Panc1 (cell line): ENCODE measurements at regions not wholly inside any gene's neighbourhood (a gene's known extent, or its start where the extent isn't known, plus 50 kb on each side); places are given as distances from the start of the nearest gene placed in this dataset.

Experiments
- ATAC-seq: fragments of 200-7000 bp; cut with Tn5 transposase; 2 replicates; pipeline ENCODE4 v1.9.1; 2020; ENCODE audit warnings: mild to moderate bottlenecking, moderate library complexity
- BruUV-seq: library from RNA; stranded (reverse); fragments of 400-500 nt; replicated peaks from 2 replicates; lab custom pipeline; 2021; lab: Mats Ljungman, UMichigan
- CTCF ChIA-PET: fragments of 300-600 bp; sonication (Branson Sonifier 250); formaldehyde crosslinking; loops from one replicate; lab custom pipeline; 2022; ENCODE audit warnings: antibody characterized with exemption; lab: Charles Lee
- POLR2A ChIA-PET: fragments of 300-600 bp; sonication (Branson Sonifier 250); formaldehyde crosslinking; loops from one replicate; lab custom pipeline; 2022; ENCODE audit warnings: antibody characterized with exemption; lab: Charles Lee
- DNase-seq: peaks from one replicate; pipeline ENCODE4 v3.0.0-alpha.2; 2010; ENCODE audit warnings: low read depth, low spot score
- H3K27ac ChIP-seq: 2 replicates; pipeline ENCODE4 v1.5.1; 2011; ENCODE audit warnings: mild to moderate bottlenecking, low read length, inconsistent platforms
- H3K27me3 ChIP-seq: fragments of 200-500 bp; sonication (Bioruptor generic); 2 replicates; pipeline ENCODE4 v1.6.0; 2014; ENCODE audit warnings: low read length, inconsistent platforms; ENCODE audit not compliant: control insufficient read depth, insufficient read depth
- H3K36me3 ChIP-seq: fragments of 200-500 bp; sonication (Bioruptor generic); 2 replicates; pipeline ENCODE4 v1.5.1; 2014; ENCODE audit warnings: inconsistent platforms, mild to moderate bottlenecking, low read length, moderate library complexity; ENCODE audit not compliant: control insufficient read depth, insufficient read depth
- H3K4me1 ChIP-seq: 2 replicates; pipeline ENCODE4 v1.5.1; 2011; ENCODE audit warnings: inconsistent platforms, mild to moderate bottlenecking, low read length, moderate library complexity; ENCODE audit not compliant: control insufficient read depth, insufficient read depth
- H3K4me3 ChIP-seq, 2 experiments: 2 replicates each; pipeline ENCODE4 v1.5.1; 2011 to 2012; ENCODE audit warnings: low read depth in 2 of 2, low read length in 2 of 2, mild to moderate bottlenecking in 2 of 2, inconsistent platforms in 1 of 2, moderate library complexity in 1 of 2
- H3K9me3 ChIP-seq: fragments of 200-500 bp; sonication (Bioruptor generic); 2 replicates; pipeline ENCODE4 v1.5.1; 2014; ENCODE audit warnings: low read depth, mild to moderate bottlenecking, inconsistent platforms, low read length, moderate library complexity; ENCODE audit not compliant: control insufficient read depth, insufficient read depth
- POLR2AphosphoS5 ChIP-seq: IDR thresholded peaks from 2 replicates; pipeline ENCODE4 v1.6.1; 2012; ENCODE audit warnings: mild to moderate bottlenecking, low read depth, low read length, moderate library complexity
- REST ChIP-seq, 2 experiments: IDR thresholded peaks; 2 replicates each; pipeline ENCODE4 v1.6.1; 2011 to 2012; ENCODE audit warnings: low read depth in 2 of 2, control low read depth in 1 of 2, low read length in 1 of 2, mild to moderate bottlenecking in 1 of 2, moderate library complexity in 1 of 2; ENCODE audit not compliant: insufficient read depth in 1 of 2
- SIN3A ChIP-seq: IDR thresholded peaks from 2 replicates; pipeline ENCODE4 v1.6.1; 2012; ENCODE audit warnings: low read depth, mild to moderate bottlenecking, low read length, moderate library complexity, borderline replicate concordance; ENCODE audit not compliant: insufficient read depth
- TCF7L2 ChIP-seq: IDR thresholded peaks from 2 replicates; pipeline ENCODE4 v1.6.1; 2011; ENCODE audit warnings: mild to moderate bottlenecking, low read depth, low read length, inconsistent platforms
- in situ Hi-C: cut with HindIII; loops from 2 replicates; pipeline ENCODE4 v1.10.0; 2016; ENCODE audit warnings: low sequenced_read_pairs, low pct_unique_long_range_greater_than_20kb
- intact Hi-C: fragments of 100-400 bp; cut with micrococcal nuclease; formaldehyde crosslinking; loops from one replicate; pipeline ENCODE4 v1.10.0; 2022; ENCODE audit not compliant: unreplicated experiment
- TF ChIP-seq, protein P1 (sequence below): fragments of 450-650 bp; IDR thresholded peaks from 2 replicates; pipeline ENCODE4 v1.5.1; 2017; ENCODE audit warnings: mild to moderate bottlenecking

DNA sequence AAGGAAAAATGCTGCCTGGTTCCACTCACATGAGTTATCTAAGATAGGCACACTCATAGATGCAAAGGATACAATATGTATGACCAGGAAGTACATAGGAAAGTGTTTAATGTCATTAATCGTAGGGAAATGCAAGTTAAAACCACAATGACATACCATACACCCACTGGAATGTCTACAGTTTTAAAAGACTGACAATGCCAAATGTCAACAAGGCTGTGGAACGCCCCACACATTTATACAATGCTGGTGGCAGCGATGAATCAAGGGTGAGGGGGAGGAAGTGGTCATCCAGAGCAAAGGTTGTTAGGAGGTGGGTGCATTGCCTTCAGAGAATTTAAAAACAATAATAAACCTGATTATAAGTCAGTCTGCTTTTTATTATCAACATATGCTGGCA, 437.8 kb downstream of the ARHGEF28 start:
- no peaks in the 10 kb centered on the region for H3K27me3 ChIP-seq
- no peaks in the 10 kb centered on the region for H3K36me3 ChIP-seq
- ChIA-PET POLR2A (no interaction called here), CTCF (no interaction called here)
- peaks cover 17% of the 10 kb centered on the region for H3K4me1 ChIP-seq
- no peaks in the 10 kb centered on the region for H3K9me3 ChIP-seq
- in situ Hi-C loops (no loop called here), intact Hi-C loops (no loop called here)
- H3K27ac ChIP-seq = peak overlapping the region; percentile 55; the same call in 1 of the 2 replicates
- TF ChIP-seq, protein P1, sequence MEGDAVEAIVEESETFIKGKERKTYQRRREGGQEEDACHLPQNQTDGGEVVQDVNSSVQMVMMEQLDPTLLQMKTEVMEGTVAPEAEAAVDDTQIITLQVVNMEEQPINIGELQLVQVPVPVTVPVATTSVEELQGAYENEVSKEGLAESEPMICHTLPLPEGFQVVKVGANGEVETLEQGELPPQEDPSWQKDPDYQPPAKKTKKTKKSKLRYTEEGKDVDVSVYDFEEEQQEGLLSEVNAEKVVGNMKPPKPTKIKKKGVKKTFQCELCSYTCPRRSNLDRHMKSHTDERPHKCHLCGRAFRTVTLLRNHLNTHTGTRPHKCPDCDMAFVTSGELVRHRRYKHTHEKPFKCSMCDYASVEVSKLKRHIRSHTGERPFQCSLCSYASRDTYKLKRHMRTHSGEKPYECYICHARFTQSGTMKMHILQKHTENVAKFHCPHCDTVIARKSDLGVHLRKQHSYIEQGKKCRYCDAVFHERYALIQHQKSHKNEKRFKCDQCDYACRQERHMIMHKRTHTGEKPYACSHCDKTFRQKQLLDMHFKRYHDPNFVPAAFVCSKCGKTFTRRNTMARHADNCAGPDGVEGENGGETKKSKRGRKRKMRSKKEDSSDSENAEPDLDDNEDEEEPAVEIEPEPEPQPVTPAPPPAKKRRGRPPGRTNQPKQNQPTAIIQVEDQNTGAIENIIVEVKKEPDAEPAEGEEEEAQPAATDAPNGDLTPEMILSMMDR = no peak
- no peak for TF ChIP-seq REST (IDR thresholded peaks at IDR 0.05; ENCODE audit: insufficient read depth in 1 of 2, low read depth in 2 of 2, low read length in 1 of 2)
- peak; percentile 56; the same call in 1 of the 2 replicates for TF ChIP-seq POLR2AphosphoS5
- TF ChIP-seq TCF7L2 = no peak
- ATAC-seq (peak; percentile 94), DNase-seq (peak; percentile 25)
- no peak overlapping the region for H3K4me3 ChIP-seq
- no TSS peak for BruUV-seq

- CTCF ChIA-PET = no interaction called here
Measured at GRCh38 chr5:74063346-74063745, 437.4 kb downstream of the ARHGEF28 start.

More at GRCh38 chr5:74063346-74063745, 437.4 kb downstream of the ARHGEF28 start:
- POLR2A ChIA-PET = no interaction called here
- peaks cover 17% of the 10 kb centered on the region for H3K4me1 ChIP-seq
- no peaks in the 10 kb centered on the region for H3K27me3 ChIP-seq
- BruUV-seq = no TSS peak
- ATAC-seq (0 out of 2 replicates have a peak, but pooled peaks have one; percentile 6), DNase-seq (no peak)
- intact Hi-C loops = no loop called here
- H3K27ac ChIP-seq = peak overlapping the region; percentile 55; the same call in 1 of the 2 replicates
- H3K4me3 ChIP-seq = no peak overlapping the region
- H3K36me3 ChIP-seq = no peaks in the 10 kb centered on the region
- TF ChIP-seq, protein P1 = no peak
- TF ChIP-seq SIN3A = no peak
- no peak for TF ChIP-seq REST (IDR thresholded peaks at IDR 0.05; ENCODE audit: insufficient read depth in 1 of 2, low read depth in 2 of 2, low read length in 1 of 2)
- TF ChIP-seq POLR2AphosphoS5 = no peak
- no peak for TF ChIP-seq TCF7L2
- in situ Hi-C loops = no loop called here
- H3K9me3 ChIP-seq = no peaks in the 10 kb centered on the region
